B cell (primary cell): ENCODE measurements at regions not wholly inside any gene's neighbourhood (a gene's known extent, or its start where the extent isn't known, plus 50 kb on each side); places are given as distances from the start of the nearest gene placed in this dataset.

ENCODE experiments used
- ATAC-seq: fragments of 200-7000 bp; cut with Tn5 transposase; one replicate; pipeline ENCODE4 v1.10.0; 2021; ENCODE audit warnings: low read depth, mild to moderate bottlenecking, moderate number of reproducible peaks, moderate library complexity
- CTCF ChIA-PET: fragments of 350-600 bp; sonication (Branson Sonifier 250); formaldehyde crosslinking; loops from one replicate; lab custom pipeline; 2021; ENCODE audit warnings: antibody characterized with exemption, inconsistent platforms; lab: Charles Lee
- POLR2A ChIA-PET: fragments of 350-600 bp; sonication (Branson Sonifier 250); formaldehyde crosslinking; loops from one replicate; lab custom pipeline; 2021; ENCODE audit warnings: antibody characterized with exemption; lab: Charles Lee
- DNase-seq: peaks from one replicate; pipeline ENCODE4 v3.0.0; 2013
- H2AFZ ChIP-seq: 2 replicates; pipeline ENCODE4 v1.6.1; 2012; ENCODE audit warnings: mild to moderate bottlenecking, low read depth, low read length; ENCODE audit not compliant: insufficient read depth, poor library complexity, severe bottlenecking
- H3K27ac ChIP-seq, 2 donors: 1 replicate in 1 of 2; 2 replicates in 1 of 2; pipeline ENCODE4 v1.5.1; 2012 to 2013; ENCODE audit warnings: low read length in 2 of 2, mild to moderate bottlenecking in 2 of 2, moderate library complexity in 1 of 2
- H3K27me3 ChIP-seq, 4 experiments: fragments of 200-600 bp in 1 of 4; sonication (generic) in 1 of 4; replicated peaks in 1 of 4; 1 replicate in 2 of 4; 2 replicates in 2 of 4; pipeline versions ENCODE4 v1.6.1 to v1.7.0; 2013 to 2016; ENCODE audit warnings: low read length in 3 of 4, mild to moderate bottlenecking in 2 of 4, mixed read lengths in 1 of 4, moderate library complexity in 1 of 4; ENCODE audit not compliant: insufficient read depth in 4 of 4, control insufficient read depth in 3 of 4; ENCODE audit errors: control extremely low read depth in 1 of 4
- H3K36me3 ChIP-seq, 2 experiments: replicated peaks in 1 of 2; 1 replicate in 1 of 2; 2 replicates in 1 of 2; pipeline versions ENCODE4 v1.6.1 to v1.7.1; 2013; ENCODE audit warnings: low read length in 1 of 2; ENCODE audit not compliant: insufficient read depth in 2 of 2, control insufficient read depth in 1 of 2; ENCODE audit errors: control extremely low read depth in 1 of 2, extremely low read depth in 1 of 2
- H3K4me1 ChIP-seq, 2 donors: fragments of 200-600 bp in 1 of 2; sonication (generic) in 1 of 2; 1 replicate in 1 of 2; 2 replicates in 1 of 2; pipeline versions ENCODE4 v1.5.1 to v1.6.1; 2013 to 2017; ENCODE audit warnings: low read length in 2 of 2; ENCODE audit not compliant: control insufficient read depth in 2 of 2, insufficient read depth in 2 of 2
- H3K4me2 ChIP-seq: replicated peaks from 2 replicates; pipeline ENCODE3; 2012; ENCODE audit warnings: mild to moderate bottlenecking, low read depth, low read length; ENCODE audit not compliant: poor library complexity, severe bottlenecking
- H3K4me3 ChIP-seq, 5 experiments: fragments of 200-600 bp in 1 of 5; sonication (generic) in 1 of 5; 1 replicate in 3 of 5; 2 replicates in 2 of 5; pipeline versions ENCODE4 v1.5.1 to v1.7.0; 2011 to 2016; ENCODE audit warnings: low read length in 4 of 5, mild to moderate bottlenecking in 4 of 5, low read depth in 2 of 5, control low read depth in 1 of 5, moderate library complexity in 1 of 5; ENCODE audit not compliant: insufficient read depth in 1 of 5; ENCODE audit errors: control extremely low read depth in 1 of 5, extremely low read depth in 1 of 5
- H3K79me2 ChIP-seq: fragments of 200-600 bp; sonication (generic); one replicate; pipeline ENCODE4 v1.6.0; 2016; ENCODE audit warnings: low read length; ENCODE audit not compliant: control insufficient read depth, insufficient read depth
- H3K9ac ChIP-seq: fragments of 200-600 bp; sonication (generic); 2 replicates; pipeline ENCODE4 v1.6.1; 2017; ENCODE audit warnings: mild to moderate bottlenecking, low read length, moderate library complexity
- H3K9me3 ChIP-seq, 3 donors: one replicate each; pipeline versions ENCODE4 v1.6.1 to v1.7.1; 2013; ENCODE audit warnings: low read length in 2 of 3; ENCODE audit not compliant: control insufficient read depth in 2 of 3, insufficient read depth in 1 of 3; ENCODE audit errors: control extremely low read depth in 1 of 3
- H4K20me1 ChIP-seq: 2 replicates; pipeline ENCODE4 v1.6.0; 2012; ENCODE audit warnings: mild to moderate bottlenecking, low read length; ENCODE audit not compliant: insufficient read depth, control insufficient read depth, poor library complexity, severe bottlenecking
- H3K27ac Mint-ChIP-seq: one replicate; pipeline ENCODE4 v1.8.0; 2021; ENCODE audit warnings: mixed read lengths
- H3K27me3 Mint-ChIP-seq: one replicate; pipeline ENCODE4 v1.8.0; 2021; ENCODE audit warnings: mixed read lengths
- H3K4me1 Mint-ChIP-seq: one replicate; pipeline ENCODE4 v1.8.0; 2021; ENCODE audit warnings: mixed read lengths
- H3K4me3 Mint-ChIP-seq: one replicate; pipeline ENCODE4 v1.8.0; 2021; ENCODE audit warnings: mixed read lengths
- H3K9me3 Mint-ChIP-seq: one replicate; pipeline ENCODE4 v1.8.0; 2022; ENCODE audit warnings: mixed read lengths; ENCODE audit not compliant: insufficient read depth
- CTCF ChIP-seq: fragments of 200-600 bp; IDR thresholded peaks from one replicate; pipeline ENCODE4 v1.8.0; 2022; ENCODE audit warnings: antibody characterized with exemption, mild to moderate bottlenecking
- EZH2 ChIP-seq: IDR thresholded peaks from 2 replicates; pipeline ENCODE4 v1.6.1; 2012; ENCODE audit warnings: borderline replicate concordance, low read depth, mild to moderate bottlenecking, moderate library complexity, low read length; ENCODE audit not compliant: insufficient read depth, poor library complexity, severe bottlenecking
- WGBS: methylation state at CpG from one replicate; pipeline ENCODE4 v1.1.5; 2013; ENCODE audit warnings: missing lambda C conversion rate; ENCODE audit not compliant: insufficient coverage; 5-methylcytosine and 5-hydroxymethylcytosine counted together
- intact Hi-C: fragments of 100-400 bp; cut with micrococcal nuclease; formaldehyde crosslinking; loops from one replicate; pipeline ENCODE4 v1.10.0; 2022

GRCh38 chr4:24470666-24471485 is 113.5 kb downstream of the DHX15 start:
- no peak for TF ChIP-seq EZH2
- no peak for TF ChIP-seq CTCF
- Histone ChIP-seq H2AFZ (peak overlapping the region; percentile 79), H4K20me1 (no peaks in the 10 kb centered on the region), H3K4me2 (peak overlapping the region; percentile 92), H3K79me2 (no peaks in the 10 kb centered on the region), H3K27ac (no peak overlapping the region), H3K4me1 (peaks cover 30 to 33% of the 10 kb centered on the region in 2 donors), H3K9ac (peak overlapping the region; percentile 67), H3K27me3 (peaks cover 0 to 54% (median 31%) of the 10 kb centered on the region in 4 experiments), H3K36me3 (no peaks in the 10 kb centered on the region), H3K9me3 (peaks cover 0 to 11% (median 0%) of the 10 kb centered on the region in 3 donors), H3K4me3 (peak overlapping the region in 3 of 5 experiments; percentile 53 to 65 (median 59))
- Mint-ChIP-seq H3K27me3 (peaks cover 66% of the 10 kb centered on the region), H3K4me1 (peaks cover 29% of the 10 kb centered on the region), H3K9me3 (no peaks in the 10 kb centered on the region), H3K4me3 (peak overlapping the region; percentile 93), H3K27ac (no peak overlapping the region)
- peak; percentile 54 for DNase-seq
- ChIA-PET POLR2A (no interaction called here), CTCF (no interaction called here)
- WGBS, result 1% methylated on average over 90 of the region's 90 CpGs
- intact Hi-C loops, result no loop called here
- no peak for ATAC-seq

GRCh38 chr4:24468071-24468470 is 116.3 kb downstream of the DHX15 start:
- DNase-seq (no peak), ATAC-seq (no peak)
- Histone ChIP-seq H3K4me1 (peaks cover 25 to 28% of the 10 kb centered on the region in 2 donors), H3K4me2 (no peak overlapping the region), H3K27me3 (peaks cover 0 to 58% (median 29%) of the 10 kb centered on the region in 4 experiments), H3K4me3 (no peak overlapping the region), H3K9ac (no peak overlapping the region), H3K9me3 (peaks cover 0 to 11% (median 0%) of the 10 kb centered on the region in 3 donors), H4K20me1 (no peaks in the 10 kb centered on the region), H3K27ac (no peak overlapping the region), H3K36me3 (no peaks in the 10 kb centered on the region), H2AFZ (no peak overlapping the region), H3K79me2 (no peaks in the 10 kb centered on the region)
- ChIA-PET CTCF (interaction anchor here (0.9 kb wide), 1 partner anchor 10 kb away, joined by 3 read pairs; no protein-coding TSS in a partner anchor), POLR2A (no interaction called here)
- 91% methylated on average over 3 of the region's 5 CpGs for whole genome bisulfite sequencing
- Mint-ChIP-seq H3K4me1 (peaks cover 25% of the 10 kb centered on the region), H3K27ac (no peak overlapping the region), H3K27me3 (peaks cover 68% of the 10 kb centered on the region), H3K4me3 (no peak overlapping the region), H3K9me3 (no peaks in the 10 kb centered on the region)
- intact Hi-C loops, result no loop called here
- TF ChIP-seq EZH2, result no peak
- TF ChIP-seq CTCF, result no peak
